Testis (tissue), 2 donors: ENCODE measurements at regions not wholly inside any gene's neighbourhood (a gene's known extent, or its start where the extent isn't known, plus 50 kb on each side); places are given as distances from the start of the nearest gene placed in this dataset.
A peak's percentile ranks its signal among the peaks of the same experiment; 100 is the strongest.
"Not testable (repeated sequence)": the region's sequence is repeated elsewhere in the genome, so short reads cannot be mapped to it uniquely, and the experiment has no call there.

Source experiments
- DNase-seq: peaks from one replicate; pipeline ENCODE4 v3.0.0-alpha.2; 2019
- H3K27ac ChIP-seq, 2 donors: fragments of 200-600 bp; sonication (generic); one replicate each; pipeline ENCODE4 v1.5.1; 2019
- H3K27me3 ChIP-seq: fragments of 200-600 bp; sonication (generic); one replicate; pipeline ENCODE4 v1.5.1; 2019
- H3K36me3 ChIP-seq: fragments of 200-600 bp; sonication (generic); one replicate; pipeline ENCODE4 v1.5.1; 2017; ENCODE audit warnings: low read depth; ENCODE audit errors: missing control alignments
- H3K4me1 ChIP-seq: fragments of 200-600 bp; sonication (generic); one replicate; pipeline ENCODE4 v1.5.1; 2019
- H3K4me3 ChIP-seq, 2 donors: fragments of 200-600 bp; sonication (generic); one replicate each; pipeline ENCODE4 v1.5.1; 2017 to 2019
- H3K9me3 ChIP-seq: fragments of 200-600 bp; sonication (generic); one replicate; pipeline ENCODE4 v1.5.1; 2017
- POLR2A ChIP-seq: fragments of 450-650 bp; IDR thresholded peaks from one replicate; pipeline ENCODE4 v1.6.1; 2017; ENCODE audit warnings: antibody characterized with exemption, mild to moderate bottlenecking, moderate library complexity
- WGBS, 2 donors: methylation state at CpG; one replicate each; pipeline ENCODE4 v1.1.5; 2018; 5-methylcytosine and 5-hydroxymethylcytosine counted together
- intact Hi-C: fragments of 100-400 bp; cut with DNase I; formaldehyde crosslinking; loops from one replicate; pipeline ENCODE4 v1.15.1; 2023; ENCODE audit warnings: low total_unique reads
- TF ChIP-seq, protein P1 (sequence below), 3 experiments: fragments of 450-650 bp in 2 of 3; fragments of 200-600 bp in 1 of 3; sonication (generic) in 1 of 3; IDR thresholded peaks; one replicate each; pipeline ENCODE4 v1.5.1; 2016 to 2019; ENCODE audit warnings: antibody characterized with exemption in 3 of 3, mild to moderate bottlenecking in 2 of 3, moderate library complexity in 1 of 3

- Histone ChIP-seq H3K4me3 (no peak overlapping the region), H3K36me3 (no peaks in the 10 kb centered on the region), H3K4me1 (peaks cover 20% of the 10 kb centered on the region), H3K27me3 (no peaks in the 10 kb centered on the region), H3K27ac (no peak overlapping the region), H3K9me3 (no peaks in the 10 kb centered on the region)
- no peak for TF ChIP-seq POLR2A
- intact Hi-C loops = no loop called here
- peak; percentile 54 for DNase-seq
- WGBS, 2 donors = 65 to 81% methylated on average over 9 of the region's 9 CpGs
Measured at GRCh38 chr5:17118631-17119030, 98.8 kb upstream of the BASP1 start.

DNA sequence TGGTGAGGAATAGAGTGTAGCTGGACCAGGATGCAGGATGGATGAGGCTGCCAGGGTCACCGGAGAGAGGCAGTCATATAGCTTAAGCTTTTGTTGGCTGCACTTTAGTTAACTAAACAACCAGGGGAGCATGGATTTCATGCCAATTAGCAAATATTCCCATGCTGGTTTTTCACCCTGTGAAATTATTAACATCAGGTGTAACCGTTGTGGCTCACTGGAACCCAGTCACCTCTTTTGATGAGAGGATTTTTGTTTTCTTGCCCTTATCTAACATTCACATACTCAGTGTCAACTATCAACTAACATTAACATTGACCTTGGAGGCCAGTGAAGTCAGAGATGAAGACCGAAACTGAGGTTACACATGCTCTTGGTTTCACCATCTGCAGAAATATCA is 97.2 kb upstream of the BASP1 start:
- Histone ChIP-seq H3K27ac (no peak overlapping the region), H3K9me3 (no peaks in the 10 kb centered on the region), H3K4me3 (no peak overlapping the region), H3K4me1 (peaks cover 21% of the 10 kb centered on the region), H3K36me3 (no peaks in the 10 kb centered on the region), H3K27me3 (no peaks in the 10 kb centered on the region)
- intact Hi-C loops = no loop called here
- TF ChIP-seq POLR2A = no peak
- TF ChIP-seq, protein P1, sequence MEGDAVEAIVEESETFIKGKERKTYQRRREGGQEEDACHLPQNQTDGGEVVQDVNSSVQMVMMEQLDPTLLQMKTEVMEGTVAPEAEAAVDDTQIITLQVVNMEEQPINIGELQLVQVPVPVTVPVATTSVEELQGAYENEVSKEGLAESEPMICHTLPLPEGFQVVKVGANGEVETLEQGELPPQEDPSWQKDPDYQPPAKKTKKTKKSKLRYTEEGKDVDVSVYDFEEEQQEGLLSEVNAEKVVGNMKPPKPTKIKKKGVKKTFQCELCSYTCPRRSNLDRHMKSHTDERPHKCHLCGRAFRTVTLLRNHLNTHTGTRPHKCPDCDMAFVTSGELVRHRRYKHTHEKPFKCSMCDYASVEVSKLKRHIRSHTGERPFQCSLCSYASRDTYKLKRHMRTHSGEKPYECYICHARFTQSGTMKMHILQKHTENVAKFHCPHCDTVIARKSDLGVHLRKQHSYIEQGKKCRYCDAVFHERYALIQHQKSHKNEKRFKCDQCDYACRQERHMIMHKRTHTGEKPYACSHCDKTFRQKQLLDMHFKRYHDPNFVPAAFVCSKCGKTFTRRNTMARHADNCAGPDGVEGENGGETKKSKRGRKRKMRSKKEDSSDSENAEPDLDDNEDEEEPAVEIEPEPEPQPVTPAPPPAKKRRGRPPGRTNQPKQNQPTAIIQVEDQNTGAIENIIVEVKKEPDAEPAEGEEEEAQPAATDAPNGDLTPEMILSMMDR (IDR thresholded peaks at IDR 0.05) = no peak
- DNase-seq = no peak
- 69 to 81% methylated on average over 3 of the region's 3 CpGs for WGBS, 2 donors

- WGBS, 2 donors = 90 to 93% methylated on average over 3 of the region's 3 CpGs
- Histone ChIP-seq H3K9me3 (no peaks in the 10 kb centered on the region), H3K36me3 (no peaks in the 10 kb centered on the region), H3K27me3 (no peaks in the 10 kb centered on the region), H3K27ac (peak overlapping the region; percentile 70 to 72), H3K4me1 (peaks cover 23% of the 10 kb centered on the region), H3K4me3 (no peak overlapping the region)
- DNase-seq = no peak
- TF ChIP-seq, protein P1 (IDR thresholded peaks at IDR 0.05) = no peak
- no peak for TF ChIP-seq POLR2A
- intact Hi-C loops = no loop called here
Measured at GRCh38 chr5:17121776-17122175, 95.7 kb upstream of the BASP1 start.

GRCh38 chr5:17123010-17123409 is 94.4 kb upstream of the BASP1 start:
- H3K27ac ChIP-seq = peak overlapping the region; percentile 70 to 72
- H3K36me3 ChIP-seq = no peaks in the 10 kb centered on the region
- no peaks in the 10 kb centered on the region for H3K9me3 ChIP-seq
- 41 to 46% methylated on average over 4 to 5 of the region's 5 CpGs for WGBS, 2 donors
- H3K4me1 ChIP-seq = peaks cover 23% of the 10 kb centered on the region
- DNase-seq = peak; percentile 92
- H3K4me3 ChIP-seq = no peak overlapping the region
- intact Hi-C loops = no loop called here
- TF ChIP-seq POLR2A = no peak
- TF ChIP-seq, protein P1 (IDR thresholded peaks at IDR 0.05) = no peak
- H3K27me3 ChIP-seq = no peaks in the 10 kb centered on the region

DNA sequence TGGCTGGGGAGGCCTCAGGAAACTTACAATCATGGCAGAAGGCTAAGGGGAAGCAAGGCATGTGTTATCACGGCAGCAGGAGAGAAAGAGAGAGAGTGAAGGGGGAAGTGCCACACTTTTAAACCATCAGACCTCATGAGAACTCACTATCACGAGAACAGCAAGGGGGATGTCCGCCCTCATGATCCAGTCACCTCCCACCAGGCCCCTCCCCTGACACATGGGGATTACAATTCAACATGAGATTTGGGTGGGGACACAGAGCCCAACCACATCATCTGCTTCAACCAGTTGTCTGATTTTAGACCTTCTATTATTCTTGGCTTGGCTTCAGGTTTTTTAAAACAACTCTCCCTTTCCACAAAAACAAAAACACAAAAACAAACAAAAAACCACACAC is 93.7 kb upstream of the BASP1 start:
- H3K9me3 ChIP-seq, H3K36me3 ChIP-seq, H3K4me3 ChIP-seq, intact Hi-C loops, H3K27me3 ChIP-seq: not testable (repeated sequence)
- 35 to 40% methylated on average over 3 of the region's 3 CpGs for WGBS, 2 donors
- peak overlapping the region; percentile 70 to 72 for H3K27ac ChIP-seq
- DNase-seq = peak; percentile 57
- H3K4me1 ChIP-seq = peaks cover 23% of the 10 kb centered on the region

DNA sequence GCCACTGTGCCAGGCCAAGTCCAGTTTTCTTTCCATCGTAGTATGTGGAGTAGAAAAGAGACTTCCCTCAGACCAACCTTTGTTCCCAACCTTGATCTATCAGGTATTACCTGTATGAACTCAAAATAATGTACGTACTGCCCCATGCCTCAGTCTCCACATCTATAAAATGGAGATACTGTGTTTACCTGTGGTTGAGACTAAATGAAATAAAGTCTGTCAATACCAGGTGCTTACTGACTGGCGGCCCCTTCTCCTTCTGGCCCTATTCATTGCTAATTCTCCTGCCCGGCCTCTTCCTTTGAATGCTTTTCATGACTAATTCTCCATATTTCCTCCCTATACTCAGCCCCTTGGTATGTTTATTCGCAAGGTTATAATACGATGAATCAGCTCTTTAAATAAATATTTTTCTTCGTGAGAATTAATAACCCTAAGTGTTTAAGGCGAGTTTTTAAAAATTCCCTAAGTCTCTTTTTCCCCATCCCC is 89.6 kb upstream of the BASP1 start:
- no peak for TF ChIP-seq POLR2A
- TF ChIP-seq, protein P1 (IDR thresholded peaks at IDR 0.05) = no peak
- H3K27me3 ChIP-seq = no peaks in the 10 kb centered on the region
- 96 to 97% methylated on average over 8 of the region's 8 CpGs for WGBS, 2 donors
- intact Hi-C loops = no loop called here
- no peaks in the 10 kb centered on the region for H3K36me3 ChIP-seq
- no peak for DNase-seq
- peaks cover 22% of the 10 kb centered on the region for H3K4me1 ChIP-seq
- no peaks in the 10 kb centered on the region for H3K9me3 ChIP-seq
- H3K4me3 ChIP-seq = no peak overlapping the region
- H3K27ac ChIP-seq = no peak overlapping the region
